ENCODE measurements at regions not wholly inside any gene's neighbourhood (a gene's known extent, or its start where the extent isn't known, plus 50 kb on each side); places are given as distances from the start of the nearest gene placed in this dataset.

DNA sequence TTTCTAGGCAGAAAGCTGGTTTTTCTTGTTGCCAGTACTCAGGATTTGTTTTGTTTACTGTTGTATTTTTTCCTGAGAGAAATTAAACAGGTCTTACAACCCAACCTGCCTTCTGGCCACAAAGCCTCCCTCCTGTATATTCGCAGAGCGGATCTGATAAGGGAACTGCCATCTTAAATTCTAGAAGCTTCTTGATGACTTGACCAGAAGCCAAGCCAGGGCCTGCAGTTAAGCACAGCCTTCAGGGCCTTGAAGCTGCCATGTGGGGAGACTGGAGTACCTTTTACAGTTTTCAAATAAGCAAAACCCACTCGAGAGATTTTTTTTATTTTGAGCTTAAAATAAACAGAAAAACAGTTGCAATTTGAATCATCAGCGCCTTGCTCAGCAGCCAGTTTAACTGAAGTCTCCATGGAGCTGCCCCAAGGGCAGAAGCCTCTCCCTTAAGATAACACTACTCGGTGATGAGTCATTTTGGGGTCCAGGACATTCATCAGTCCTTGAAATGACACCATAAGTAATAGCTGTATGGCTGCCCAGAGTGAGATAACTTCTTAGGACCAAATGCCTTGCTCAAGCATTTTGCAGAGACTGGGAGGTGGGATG is 51.5 kb upstream of the PHLPP1 start:
- Mint-ChIP-seq H3K27me3 (ENCODE audit: low read depth, poor library complexity) (no peaks in the 10 kb centered on the region), H3K9me3 (peaks cover 3% of the 10 kb centered on the region), H3K4me1 (peaks cover 10% of the 10 kb centered on the region), H3K27ac (no peak overlapping the region), H3K4me3 (no peak overlapping the region), H3K36me3 (ENCODE audit: low read depth) (no peaks in the 10 kb centered on the region)
- TF ChIP-seq, protein P1, sequence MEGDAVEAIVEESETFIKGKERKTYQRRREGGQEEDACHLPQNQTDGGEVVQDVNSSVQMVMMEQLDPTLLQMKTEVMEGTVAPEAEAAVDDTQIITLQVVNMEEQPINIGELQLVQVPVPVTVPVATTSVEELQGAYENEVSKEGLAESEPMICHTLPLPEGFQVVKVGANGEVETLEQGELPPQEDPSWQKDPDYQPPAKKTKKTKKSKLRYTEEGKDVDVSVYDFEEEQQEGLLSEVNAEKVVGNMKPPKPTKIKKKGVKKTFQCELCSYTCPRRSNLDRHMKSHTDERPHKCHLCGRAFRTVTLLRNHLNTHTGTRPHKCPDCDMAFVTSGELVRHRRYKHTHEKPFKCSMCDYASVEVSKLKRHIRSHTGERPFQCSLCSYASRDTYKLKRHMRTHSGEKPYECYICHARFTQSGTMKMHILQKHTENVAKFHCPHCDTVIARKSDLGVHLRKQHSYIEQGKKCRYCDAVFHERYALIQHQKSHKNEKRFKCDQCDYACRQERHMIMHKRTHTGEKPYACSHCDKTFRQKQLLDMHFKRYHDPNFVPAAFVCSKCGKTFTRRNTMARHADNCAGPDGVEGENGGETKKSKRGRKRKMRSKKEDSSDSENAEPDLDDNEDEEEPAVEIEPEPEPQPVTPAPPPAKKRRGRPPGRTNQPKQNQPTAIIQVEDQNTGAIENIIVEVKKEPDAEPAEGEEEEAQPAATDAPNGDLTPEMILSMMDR (IDR thresholded peaks at IDR 0.05): no peak
- DNase-seq: no peak

DNA sequence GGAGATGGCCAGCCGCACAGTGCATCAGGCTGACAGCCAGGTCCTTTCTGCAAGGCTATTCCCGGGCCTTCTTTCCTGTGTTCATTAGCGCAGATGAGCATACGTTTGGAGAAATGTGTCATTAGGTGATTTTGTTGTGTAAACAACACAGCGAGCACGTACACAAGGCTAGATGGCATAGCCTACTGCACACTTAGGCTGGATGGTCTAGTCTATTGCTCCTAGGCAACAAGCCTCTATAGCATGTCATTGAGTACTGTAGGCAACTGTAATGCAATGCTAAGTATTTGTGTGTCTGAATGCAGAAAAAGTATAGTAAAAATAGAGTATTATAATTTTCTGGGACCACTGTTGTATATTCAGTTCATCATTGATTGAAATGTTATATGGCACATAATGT is 50.9 kb upstream of the PHLPP1 start:
- H3K9me3 Mint-ChIP-seq: no peaks in the 10 kb centered on the region
- no peak overlapping the region for H3K4me3 Mint-ChIP-seq
- no peak for DNase-seq
- no peak overlapping the region for H3K27ac Mint-ChIP-seq
- H3K27me3 Mint-ChIP-seq (ENCODE audit: low read depth, poor library complexity): no peaks in the 10 kb centered on the region
- TF ChIP-seq, protein P1 (IDR thresholded peaks at IDR 0.05): no peak
- no peaks in the 10 kb centered on the region for H3K36me3 Mint-ChIP-seq (ENCODE audit: low read depth)
- peaks cover 10% of the 10 kb centered on the region for H3K4me1 Mint-ChIP-seq

DNA sequence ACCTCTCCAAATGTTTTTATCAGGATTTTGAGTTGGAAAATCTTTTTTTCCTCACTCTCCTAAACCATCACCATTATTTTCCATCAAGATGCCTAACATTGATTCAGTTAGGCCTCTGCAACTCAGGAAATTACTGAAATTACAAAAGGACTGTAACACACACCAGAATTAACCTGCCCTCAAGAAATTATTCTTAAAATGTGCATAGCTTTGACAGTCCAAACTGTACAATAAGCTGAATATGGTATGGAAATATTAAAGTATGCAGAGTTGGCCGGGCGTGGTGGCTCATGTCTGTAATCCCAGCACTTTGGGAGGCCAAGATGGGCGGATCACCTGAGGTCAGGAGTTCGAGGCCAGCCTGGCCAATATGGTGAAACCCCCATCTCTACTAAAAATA is 50.2 kb upstream of the PHLPP1 start:
- no peaks in the 10 kb centered on the region for H3K27me3 Mint-ChIP-seq (ENCODE audit: low read depth, poor library complexity)
- H3K4me3 Mint-ChIP-seq: no peak overlapping the region
- H3K4me1 Mint-ChIP-seq: peaks cover 10% of the 10 kb centered on the region
- TF ChIP-seq, protein P1 (IDR thresholded peaks at IDR 0.05): no peak
- H3K36me3 Mint-ChIP-seq (ENCODE audit: low read depth): no peaks in the 10 kb centered on the region
- H3K9me3 Mint-ChIP-seq: no peaks in the 10 kb centered on the region
- H3K27ac Mint-ChIP-seq: no peak overlapping the region
- no peak for DNase-seq
